ENCODE measurements at regions not wholly inside any gene's neighbourhood (a gene's known extent, or its start where the extent isn't known, plus 50 kb on each side); places are given as distances from the start of the nearest gene placed in this dataset.

GRCh38 chr5:1748271-1748670, 51.4 kb downstream of the MRPL36 start:
- no peaks in the 10 kb centered on the region for H3K4me1 ChIP-seq (ENCODE audit: control insufficient read depth in 1 of 2, insufficient read depth in 2 of 2, low read length in 2 of 2)
- H3K27me3 ChIP-seq (ENCODE audit: control insufficient read depth in 1 of 2, insufficient read depth in 2 of 2, low read length in 2 of 2), result peaks cover 3 to 4% of the 10 kb centered on the region in 2 donors
- H3K9ac ChIP-seq (ENCODE audit: low read depth in 1 of 2, low read length in 2 of 2), result no peak overlapping the region

GRCh38 chr5:1747803-1748085, 51.9 kb downstream of the MRPL36 start:
- no peaks in the 10 kb centered on the region for H3K36me3 ChIP-seq (ENCODE audit: control insufficient read depth in 1 of 2, insufficient read depth in 2 of 2, low read length in 2 of 2)
- H3K9me3 ChIP-seq (ENCODE audit: control insufficient read depth in 1 of 2, low read length in 2 of 2), result no peaks in the 10 kb centered on the region
- H3K4me3 ChIP-seq (ENCODE audit: low read depth in 1 of 2, low read length in 2 of 2), result no peak overlapping the region
- H3K27me3 ChIP-seq (ENCODE audit: control insufficient read depth in 1 of 2, insufficient read depth in 2 of 2, low read length in 2 of 2), result peaks cover 3 to 4% of the 10 kb centered on the region in 2 donors
- H3K27ac ChIP-seq (ENCODE audit: low read depth, low read length), result no peak overlapping the region
- H3K9ac ChIP-seq (ENCODE audit: low read depth in 1 of 2, low read length in 2 of 2), result no peak overlapping the region
- no peaks in the 10 kb centered on the region for H3K4me1 ChIP-seq (ENCODE audit: control insufficient read depth in 1 of 2, insufficient read depth in 2 of 2, low read length in 2 of 2)

More at GRCh38 chr5:1748271-1748670, 51.4 kb downstream of the MRPL36 start:
- no peaks in the 10 kb centered on the region for H3K36me3 ChIP-seq (ENCODE audit: control insufficient read depth in 1 of 2, insufficient read depth in 2 of 2, low read length in 2 of 2)
- no peak overlapping the region for H3K27ac ChIP-seq (ENCODE audit: low read depth, low read length)
- H3K4me3 ChIP-seq (ENCODE audit: low read depth in 1 of 2, low read length in 2 of 2), result no peak overlapping the region
- no peaks in the 10 kb centered on the region for H3K9me3 ChIP-seq (ENCODE audit: control insufficient read depth in 1 of 2, low read length in 2 of 2)

GRCh38 chr5:1747079-1747802, 52.4 kb downstream of the MRPL36 start:
- Histone ChIP-seq H3K36me3 (ENCODE audit: control insufficient read depth in 1 of 2, insufficient read depth in 2 of 2, low read length in 2 of 2) (no peaks in the 10 kb centered on the region), H3K27me3 (ENCODE audit: control insufficient read depth in 1 of 2, insufficient read depth in 2 of 2, low read length in 2 of 2) (peaks cover 3 to 4% of the 10 kb centered on the region in 2 donors), H3K4me1 (ENCODE audit: control insufficient read depth in 1 of 2, insufficient read depth in 2 of 2, low read length in 2 of 2) (no peaks in the 10 kb centered on the region), H3K9me3 (ENCODE audit: control insufficient read depth in 1 of 2, low read length in 2 of 2) (no peaks in the 10 kb centered on the region), H3K27ac (ENCODE audit: low read depth, low read length) (no peak overlapping the region), H3K4me3 (ENCODE audit: low read depth in 1 of 2, low read length in 2 of 2) (no peak overlapping the region), H3K9ac (ENCODE audit: low read depth in 1 of 2, low read length in 2 of 2) (no peak overlapping the region)

GRCh38 chr5:1746371-1747078, 53.1 kb downstream of the MRPL36 start:
- Histone ChIP-seq H3K27ac (ENCODE audit: low read depth, low read length) (no peak overlapping the region), H3K9ac (ENCODE audit: low read depth in 1 of 2, low read length in 2 of 2) (no peak overlapping the region), H3K4me1 (ENCODE audit: control insufficient read depth in 1 of 2, insufficient read depth in 2 of 2, low read length in 2 of 2) (no peaks in the 10 kb centered on the region), H3K27me3 (ENCODE audit: control insufficient read depth in 1 of 2, insufficient read depth in 2 of 2, low read length in 2 of 2) (peaks cover under 1 to 4% of the 10 kb centered on the region in 2 donors), H3K4me3 (ENCODE audit: low read depth in 1 of 2, low read length in 2 of 2) (no peak overlapping the region), H3K36me3 (ENCODE audit: control insufficient read depth in 1 of 2, insufficient read depth in 2 of 2, low read length in 2 of 2) (no peaks in the 10 kb centered on the region), H3K9me3 (ENCODE audit: control insufficient read depth in 1 of 2, low read length in 2 of 2) (no peaks in the 10 kb centered on the region)

GRCh38 chr5:1745796-1746370, 53.8 kb downstream of the MRPL36 start:
- no peaks in the 10 kb centered on the region for H3K9me3 ChIP-seq (ENCODE audit: control insufficient read depth in 1 of 2, low read length in 2 of 2)

GRCh38 chr5:1745123-1745795, 54.4 kb downstream of the MRPL36 start:
- no peak overlapping the region for H3K4me3 ChIP-seq (ENCODE audit: low read depth in 1 of 2, low read length in 2 of 2)
- no peak overlapping the region for H3K27ac ChIP-seq (ENCODE audit: low read depth, low read length)
- no peaks in the 10 kb centered on the region for H3K9me3 ChIP-seq (ENCODE audit: control insufficient read depth in 1 of 2, low read length in 2 of 2)
- H3K4me1 ChIP-seq (ENCODE audit: control insufficient read depth in 1 of 2, insufficient read depth in 2 of 2, low read length in 2 of 2), result no peaks in the 10 kb centered on the region
- no peaks in the 10 kb centered on the region for H3K36me3 ChIP-seq (ENCODE audit: control insufficient read depth in 1 of 2, insufficient read depth in 2 of 2, low read length in 2 of 2)
- no peaks in the 10 kb centered on the region for H3K27me3 ChIP-seq (ENCODE audit: control insufficient read depth in 1 of 2, insufficient read depth in 2 of 2, low read length in 2 of 2)
- no peak overlapping the region for H3K9ac ChIP-seq (ENCODE audit: low read depth in 1 of 2, low read length in 2 of 2)

More at GRCh38 chr5:1745796-1746370, 53.8 kb downstream of the MRPL36 start:
- H3K27me3 ChIP-seq (ENCODE audit: control insufficient read depth in 1 of 2, insufficient read depth in 2 of 2, low read length in 2 of 2), result peaks cover 0 to under 1% of the 10 kb centered on the region in 2 donors
- H3K4me1 ChIP-seq (ENCODE audit: control insufficient read depth in 1 of 2, insufficient read depth in 2 of 2, low read length in 2 of 2), result no peaks in the 10 kb centered on the region
- no peak overlapping the region for H3K27ac ChIP-seq (ENCODE audit: low read depth, low read length)
- H3K36me3 ChIP-seq (ENCODE audit: control insufficient read depth in 1 of 2, insufficient read depth in 2 of 2, low read length in 2 of 2), result no peaks in the 10 kb centered on the region
- H3K4me3 ChIP-seq (ENCODE audit: low read depth in 1 of 2, low read length in 2 of 2), result no peak overlapping the region
- no peak overlapping the region for H3K9ac ChIP-seq (ENCODE audit: low read depth in 1 of 2, low read length in 2 of 2)

- Histone ChIP-seq H3K27ac (ENCODE audit: low read depth, low read length) (no peak overlapping the region), H3K4me1 (ENCODE audit: control insufficient read depth in 1 of 2, insufficient read depth in 2 of 2, low read length in 2 of 2) (no peaks in the 10 kb centered on the region), H3K27me3 (ENCODE audit: control insufficient read depth in 1 of 2, insufficient read depth in 2 of 2, low read length in 2 of 2) (no peaks in the 10 kb centered on the region), H3K9ac (ENCODE audit: low read depth in 1 of 2, low read length in 2 of 2) (no peak overlapping the region), H3K36me3 (ENCODE audit: control insufficient read depth in 1 of 2, insufficient read depth in 2 of 2, low read length in 2 of 2) (no peaks in the 10 kb centered on the region), H3K9me3 (ENCODE audit: control insufficient read depth in 1 of 2, low read length in 2 of 2) (no peaks in the 10 kb centered on the region), H3K4me3 (ENCODE audit: low read depth in 1 of 2, low read length in 2 of 2) (no peak overlapping the region)
Observed at GRCh38 chr5:1744393-1745122, 55.1 kb downstream of the MRPL36 start.

GRCh38 chr5:1743769-1744085, 55.9 kb downstream of the MRPL36 start:
- Histone ChIP-seq H3K4me3 (ENCODE audit: low read depth in 1 of 2, low read length in 2 of 2) (no peak overlapping the region), H3K4me1 (ENCODE audit: control insufficient read depth in 1 of 2, insufficient read depth in 2 of 2, low read length in 2 of 2) (no peaks in the 10 kb centered on the region), H3K36me3 (ENCODE audit: control insufficient read depth in 1 of 2, insufficient read depth in 2 of 2, low read length in 2 of 2) (no peaks in the 10 kb centered on the region), H3K9ac (ENCODE audit: low read depth in 1 of 2, low read length in 2 of 2) (no peak overlapping the region), H3K9me3 (ENCODE audit: control insufficient read depth in 1 of 2, low read length in 2 of 2) (no peaks in the 10 kb centered on the region), H3K27ac (ENCODE audit: low read depth, low read length) (no peak overlapping the region), H3K27me3 (ENCODE audit: control insufficient read depth in 1 of 2, insufficient read depth in 2 of 2, low read length in 2 of 2) (no peaks in the 10 kb centered on the region)

GRCh38 chr5:1743061-1743768, 56.4 kb downstream of the MRPL36 start:
- Histone ChIP-seq H3K27ac (ENCODE audit: low read depth, low read length) (no peak overlapping the region), H3K4me1 (ENCODE audit: control insufficient read depth in 1 of 2, insufficient read depth in 2 of 2, low read length in 2 of 2) (no peaks in the 10 kb centered on the region), H3K9me3 (ENCODE audit: control insufficient read depth in 1 of 2, low read length in 2 of 2) (no peaks in the 10 kb centered on the region), H3K36me3 (ENCODE audit: control insufficient read depth in 1 of 2, insufficient read depth in 2 of 2, low read length in 2 of 2) (no peaks in the 10 kb centered on the region), H3K27me3 (ENCODE audit: control insufficient read depth in 1 of 2, insufficient read depth in 2 of 2, low read length in 2 of 2) (no peaks in the 10 kb centered on the region), H3K9ac (ENCODE audit: low read depth in 1 of 2, low read length in 2 of 2) (no peak overlapping the region), H3K4me3 (ENCODE audit: low read depth in 1 of 2, low read length in 2 of 2) (no peak overlapping the region)
